ENCODE measurements at regions not wholly inside any gene's neighbourhood (a gene's known extent, or its start where the extent isn't known, plus 50 kb on each side); places are given as distances from the start of the nearest gene placed in this dataset.

DNA sequence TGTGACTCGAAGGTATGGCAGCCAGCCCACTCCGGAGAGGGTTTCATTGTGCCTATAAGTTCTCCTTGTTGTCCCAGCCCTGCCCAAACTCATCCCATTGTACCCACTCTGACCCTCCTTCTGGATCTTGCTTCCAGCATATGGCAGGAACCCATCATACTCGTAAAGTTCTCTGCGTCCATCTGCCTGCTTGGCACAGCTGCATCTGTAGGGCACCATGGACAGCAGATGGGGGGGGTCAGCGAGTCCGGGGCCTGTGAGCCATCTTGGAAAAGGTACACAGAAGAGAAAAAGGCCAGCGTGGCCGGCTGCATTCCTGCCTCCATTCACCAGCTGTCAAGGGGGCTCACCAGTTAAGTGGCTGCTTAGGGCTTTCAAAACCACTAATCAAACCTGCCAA is 94.9 kb upstream of the IGSF21 start:
- DNase-seq (ENCODE audit: low read depth): no peak
- H3K4me3 ChIP-seq (replicated peaks; ENCODE audit: low read depth, low read length): no peak overlapping the region
- TF ChIP-seq, protein P1, sequence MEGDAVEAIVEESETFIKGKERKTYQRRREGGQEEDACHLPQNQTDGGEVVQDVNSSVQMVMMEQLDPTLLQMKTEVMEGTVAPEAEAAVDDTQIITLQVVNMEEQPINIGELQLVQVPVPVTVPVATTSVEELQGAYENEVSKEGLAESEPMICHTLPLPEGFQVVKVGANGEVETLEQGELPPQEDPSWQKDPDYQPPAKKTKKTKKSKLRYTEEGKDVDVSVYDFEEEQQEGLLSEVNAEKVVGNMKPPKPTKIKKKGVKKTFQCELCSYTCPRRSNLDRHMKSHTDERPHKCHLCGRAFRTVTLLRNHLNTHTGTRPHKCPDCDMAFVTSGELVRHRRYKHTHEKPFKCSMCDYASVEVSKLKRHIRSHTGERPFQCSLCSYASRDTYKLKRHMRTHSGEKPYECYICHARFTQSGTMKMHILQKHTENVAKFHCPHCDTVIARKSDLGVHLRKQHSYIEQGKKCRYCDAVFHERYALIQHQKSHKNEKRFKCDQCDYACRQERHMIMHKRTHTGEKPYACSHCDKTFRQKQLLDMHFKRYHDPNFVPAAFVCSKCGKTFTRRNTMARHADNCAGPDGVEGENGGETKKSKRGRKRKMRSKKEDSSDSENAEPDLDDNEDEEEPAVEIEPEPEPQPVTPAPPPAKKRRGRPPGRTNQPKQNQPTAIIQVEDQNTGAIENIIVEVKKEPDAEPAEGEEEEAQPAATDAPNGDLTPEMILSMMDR (IDR thresholded peaks at IDR 0.05; ENCODE audit: low read length, missing control alignments): no peak

DNA sequence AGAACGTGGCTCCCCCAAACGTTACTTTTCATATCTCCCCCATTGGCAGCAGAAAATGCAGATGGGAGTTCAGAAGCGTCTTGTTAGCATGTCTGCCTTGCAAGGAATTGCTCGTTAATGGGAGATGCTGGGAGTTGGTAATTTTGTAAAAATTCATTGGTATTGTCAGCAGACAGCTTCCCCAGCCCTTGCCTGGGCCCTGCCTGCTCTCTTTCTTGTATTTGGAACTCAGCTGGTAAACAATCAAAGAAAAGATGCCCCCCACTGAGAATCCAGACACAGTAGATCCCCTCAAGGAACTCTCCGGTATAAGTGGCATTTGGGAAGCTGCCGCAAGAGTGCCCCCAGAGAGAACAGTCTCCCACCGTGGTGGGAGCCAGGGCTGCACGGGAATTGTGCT is 94.4 kb upstream of the IGSF21 start:
- no peak for DNase-seq (ENCODE audit: low read depth)
- no peak overlapping the region for H3K4me3 ChIP-seq (replicated peaks; ENCODE audit: low read depth, low read length)
- TF ChIP-seq, protein P1 (IDR thresholded peaks at IDR 0.05; ENCODE audit: low read length, missing control alignments): no peak

DNA sequence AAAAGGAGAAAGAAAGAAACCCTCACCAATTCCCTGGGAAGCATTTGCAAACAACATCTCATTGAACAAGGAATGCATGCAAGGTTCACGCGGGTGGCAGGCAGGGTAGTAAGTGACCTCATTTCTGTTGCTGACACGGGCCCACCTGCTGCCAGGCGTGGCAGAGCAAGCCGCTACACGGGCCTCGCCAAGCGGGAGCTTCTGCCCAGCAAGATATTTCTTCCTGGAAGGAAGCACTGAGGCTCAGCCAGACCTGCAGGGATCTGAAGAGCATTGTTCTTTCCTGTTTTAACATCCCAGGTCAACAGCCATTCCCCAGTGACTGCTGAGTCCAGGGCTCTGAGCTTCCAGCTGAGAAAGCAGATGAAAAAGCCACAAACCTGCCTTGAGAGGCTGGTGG is 91.9 kb upstream of the IGSF21 start:
- no peak overlapping the region for H3K4me3 ChIP-seq (replicated peaks; ENCODE audit: low read depth, low read length)
- TF ChIP-seq, protein P1 (IDR thresholded peaks at IDR 0.05; ENCODE audit: low read length, missing control alignments): no peak
- no peak for DNase-seq (ENCODE audit: low read depth)

DNA sequence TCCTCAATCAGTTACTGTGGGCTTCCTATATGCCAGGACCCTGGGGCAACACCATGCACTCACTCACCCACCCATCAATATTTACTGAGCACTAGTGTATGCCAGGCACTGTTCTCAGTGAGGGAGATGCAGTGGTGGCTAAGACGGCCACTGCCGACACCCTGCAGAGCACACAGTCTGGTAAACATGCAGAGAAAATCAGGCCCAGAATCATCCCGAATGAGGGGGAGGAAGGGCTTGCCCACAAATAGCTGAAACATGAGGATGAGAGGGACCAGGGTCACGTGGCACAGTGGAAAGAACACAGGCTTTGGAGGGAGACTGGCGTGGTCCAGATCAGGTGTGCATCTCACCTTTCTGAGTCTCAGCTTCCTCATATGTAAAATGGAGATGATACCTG is 89.2 kb upstream of the IGSF21 start:
- no peak overlapping the region for H3K4me3 ChIP-seq (replicated peaks; ENCODE audit: low read depth, low read length)
- TF ChIP-seq, protein P1 (IDR thresholded peaks at IDR 0.05; ENCODE audit: low read length, missing control alignments): no peak
- DNase-seq (ENCODE audit: low read depth): no peak

DNA sequence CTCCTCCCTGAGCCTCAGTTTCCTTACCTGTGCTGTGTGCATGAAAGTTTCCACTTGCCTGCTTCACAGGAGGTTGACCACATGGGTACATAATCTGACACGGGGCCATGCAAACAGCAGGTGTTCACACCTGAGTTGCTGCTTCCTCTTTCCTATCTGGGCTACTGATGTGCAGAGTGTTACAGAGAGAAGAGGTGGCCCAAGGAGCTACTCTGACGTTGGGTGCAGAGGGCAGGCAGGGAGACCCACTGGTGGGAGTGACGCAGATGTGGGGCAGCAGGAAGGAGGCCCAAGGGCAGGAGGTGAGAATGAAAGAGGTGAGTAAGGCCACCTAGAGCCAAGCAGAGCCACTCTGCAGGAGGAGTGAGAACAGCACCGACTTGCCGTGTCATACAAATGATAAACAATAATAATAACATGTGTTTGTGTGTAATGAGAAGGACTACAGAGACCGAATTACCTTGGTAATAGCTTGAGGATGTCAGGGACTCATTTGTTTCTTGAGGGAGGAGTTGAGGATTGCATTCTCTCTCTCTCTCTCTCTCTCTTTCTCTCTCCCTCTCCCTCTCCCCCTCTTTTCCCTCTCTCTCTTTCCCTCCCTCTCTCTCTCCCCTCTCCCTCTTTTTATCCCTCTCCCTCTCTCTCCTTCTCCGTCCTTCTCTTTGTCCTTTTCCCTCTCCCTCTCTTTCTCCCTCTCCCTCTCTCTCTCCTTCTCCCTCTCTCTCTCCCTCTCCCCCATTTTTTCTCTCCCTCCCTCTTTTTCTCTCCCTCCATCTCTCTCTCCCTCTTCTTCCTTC is 87.4 kb upstream of the IGSF21 start:
- TF ChIP-seq, protein P1 (IDR thresholded peaks at IDR 0.05; ENCODE audit: low read length, missing control alignments): no peak
- no peak overlapping the region for H3K4me3 ChIP-seq (replicated peaks; ENCODE audit: low read depth, low read length)

DNA sequence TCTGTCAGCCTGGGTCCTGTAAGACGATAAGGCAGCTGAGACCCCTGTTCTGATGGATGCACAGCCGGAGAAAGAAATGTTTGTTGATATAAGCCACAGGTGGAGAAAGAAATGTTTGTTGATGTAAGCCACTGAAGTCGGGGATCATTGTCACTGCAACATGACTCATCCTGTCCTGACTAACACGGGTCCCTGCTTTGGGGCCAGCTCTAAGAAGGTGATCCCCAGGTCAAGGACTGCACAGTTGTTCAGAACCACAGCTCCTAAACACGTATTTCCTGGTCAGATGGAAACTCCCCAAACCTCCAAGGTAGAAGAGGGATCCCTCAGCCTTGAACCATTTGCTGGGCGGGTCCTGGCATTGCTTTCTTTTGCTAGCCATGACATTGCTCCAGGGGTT is 86.4 kb upstream of the IGSF21 start:
- DNase-seq (ENCODE audit: low read depth): no peak
- no peak overlapping the region for H3K4me3 ChIP-seq (replicated peaks; ENCODE audit: low read depth, low read length)
- TF ChIP-seq, protein P1 (IDR thresholded peaks at IDR 0.05; ENCODE audit: low read length, missing control alignments): no peak

More for the DNA sequence above, 87.4 kb upstream of the IGSF21 start:
- no peak for DNase-seq (ENCODE audit: low read depth)

Measured in fibroblast of pulmonary artery (primary cell).